Central memory CD4-positive, alpha-beta T cell (primary cell): ENCODE measurements at regions not wholly inside any gene's neighbourhood (a gene's known extent, or its start where the extent isn't known, plus 50 kb on each side); places are given as distances from the start of the nearest gene placed in this dataset.
A peak's percentile ranks its signal among the peaks of the same experiment; 100 is the strongest.

Experiments
- DNase-seq: peaks from one replicate; pipeline ENCODE4 v3.0.0; 2022

DNA sequence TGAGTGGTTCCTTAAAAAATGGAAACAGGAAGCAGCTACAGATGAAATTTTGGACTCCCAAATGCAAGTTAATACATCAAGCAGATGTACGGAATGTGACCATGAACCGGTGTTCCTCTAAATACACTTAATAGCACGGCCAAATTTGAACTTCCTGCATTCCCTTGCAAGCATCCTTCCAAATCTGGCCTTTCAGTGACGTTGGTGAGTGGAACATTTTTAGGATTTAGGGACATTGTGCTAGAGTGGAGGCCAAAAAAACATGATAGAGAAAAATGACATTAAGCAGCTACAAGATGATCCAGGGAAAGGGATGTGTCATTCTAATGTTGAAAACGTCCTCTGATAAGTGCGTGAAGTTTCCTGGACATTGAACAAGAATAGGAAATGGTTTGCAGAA, 62.1 kb downstream of the CTAGE1 start:
- no peak for DNase-seq

DNA sequence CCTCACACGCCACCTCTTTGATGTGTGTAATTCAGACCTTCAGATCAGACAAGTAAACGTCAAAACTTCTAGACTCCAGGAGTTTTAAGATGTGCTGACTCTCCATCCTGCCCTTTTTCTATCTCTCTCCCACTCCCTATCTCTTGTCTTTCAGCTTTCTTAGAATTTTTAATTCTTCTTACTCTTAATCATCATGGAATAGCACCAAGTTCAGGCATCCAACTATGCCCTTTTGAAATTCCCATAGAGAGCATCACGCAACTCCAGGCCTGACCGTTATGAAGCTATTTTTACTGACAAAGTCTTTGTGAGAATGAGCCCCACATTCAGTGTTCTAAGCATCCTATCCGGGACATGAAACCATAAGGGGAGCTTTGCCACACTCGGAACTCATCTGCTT, 62.6 kb downstream of the CTAGE1 start:
- DNase-seq: no peak

DNA sequence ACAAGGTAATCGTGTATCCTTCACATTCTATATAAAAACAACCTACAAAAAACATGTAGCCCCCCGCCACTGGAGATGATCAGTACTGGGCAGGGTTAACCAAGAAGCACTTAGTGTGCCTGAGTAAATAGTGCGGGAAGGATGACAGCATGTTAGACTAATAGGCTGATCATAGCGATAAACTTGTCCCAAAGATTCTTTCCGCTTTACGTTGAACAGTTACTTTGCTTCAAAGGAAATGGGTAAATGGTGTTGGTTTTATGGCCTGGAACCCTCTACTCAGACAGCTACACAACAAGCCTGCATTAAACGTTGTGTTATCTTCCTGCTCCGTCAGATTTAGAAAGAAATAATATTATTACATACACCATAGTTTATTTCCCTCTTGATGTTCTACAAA, 67.7 kb downstream of the CTAGE1 start:
- no peak for DNase-seq

DNA sequence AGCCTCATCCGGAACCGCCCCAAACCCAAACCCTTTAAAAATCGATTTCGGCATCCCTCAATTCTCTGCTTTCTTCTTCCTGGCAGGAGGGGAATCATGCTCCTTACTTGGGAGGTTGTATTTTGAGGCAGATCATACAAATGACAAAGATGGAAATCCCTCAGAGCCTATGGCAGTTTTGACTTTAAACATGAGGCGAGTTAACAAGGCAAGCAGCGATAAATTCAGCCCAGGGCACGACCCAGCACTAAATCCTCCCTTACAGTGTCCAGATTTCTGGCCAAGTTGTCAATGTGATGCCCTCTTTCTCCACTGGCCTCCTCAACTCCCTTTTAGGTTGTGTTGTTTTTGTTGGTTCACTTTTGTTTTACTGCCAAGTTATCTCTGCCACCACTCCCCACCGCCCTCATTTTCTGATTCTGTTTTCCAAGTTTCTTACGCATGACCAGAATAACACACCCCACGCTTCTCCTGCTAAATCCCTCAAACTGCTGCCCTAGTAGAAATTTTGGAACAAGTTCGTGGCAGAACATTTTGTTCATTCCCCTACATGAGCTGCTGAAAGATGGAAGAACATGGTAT, 68.3 kb downstream of the CTAGE1 start:
- no peak for DNase-seq

DNA sequence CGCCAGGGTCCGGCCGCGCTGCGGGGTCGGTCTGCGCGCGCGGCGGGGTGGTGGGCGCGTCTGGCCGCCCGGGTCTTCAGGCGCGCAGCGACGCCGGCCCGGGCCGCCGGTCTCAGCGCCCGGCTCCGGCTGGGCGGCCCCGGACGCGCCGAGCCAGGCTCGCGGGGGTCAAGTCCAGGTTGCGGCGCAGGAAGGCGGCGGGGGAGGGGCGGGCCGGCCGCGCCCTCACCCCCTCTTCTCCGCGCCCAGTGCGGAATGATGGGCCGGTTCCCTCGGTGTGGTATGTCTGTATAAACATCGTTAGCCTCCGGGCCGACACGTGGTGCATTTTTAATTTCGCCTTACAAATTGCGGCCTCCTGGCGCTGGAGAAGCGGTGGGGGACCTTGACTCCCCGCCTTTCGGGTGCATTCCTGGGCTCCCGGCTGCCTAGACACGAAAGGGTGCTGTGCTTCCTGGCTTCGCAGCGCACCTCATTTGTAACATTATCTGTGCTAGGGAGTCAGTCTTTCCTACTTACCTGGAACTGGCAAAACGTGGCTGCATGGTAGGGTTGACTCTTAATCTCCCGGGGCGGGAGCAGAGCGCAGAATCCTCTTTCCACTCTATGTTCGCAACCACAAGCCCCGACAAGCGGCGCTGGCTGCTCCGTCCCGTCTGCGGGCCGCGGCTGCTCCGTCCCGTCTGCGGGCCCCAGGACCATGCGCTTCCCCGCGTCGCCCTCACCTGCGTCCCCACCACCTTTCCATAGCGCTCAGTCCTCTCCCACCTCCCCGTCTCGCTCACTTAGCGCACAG, 69.0 kb downstream of the CTAGE1 start:
- no peak for DNase-seq

DNA sequence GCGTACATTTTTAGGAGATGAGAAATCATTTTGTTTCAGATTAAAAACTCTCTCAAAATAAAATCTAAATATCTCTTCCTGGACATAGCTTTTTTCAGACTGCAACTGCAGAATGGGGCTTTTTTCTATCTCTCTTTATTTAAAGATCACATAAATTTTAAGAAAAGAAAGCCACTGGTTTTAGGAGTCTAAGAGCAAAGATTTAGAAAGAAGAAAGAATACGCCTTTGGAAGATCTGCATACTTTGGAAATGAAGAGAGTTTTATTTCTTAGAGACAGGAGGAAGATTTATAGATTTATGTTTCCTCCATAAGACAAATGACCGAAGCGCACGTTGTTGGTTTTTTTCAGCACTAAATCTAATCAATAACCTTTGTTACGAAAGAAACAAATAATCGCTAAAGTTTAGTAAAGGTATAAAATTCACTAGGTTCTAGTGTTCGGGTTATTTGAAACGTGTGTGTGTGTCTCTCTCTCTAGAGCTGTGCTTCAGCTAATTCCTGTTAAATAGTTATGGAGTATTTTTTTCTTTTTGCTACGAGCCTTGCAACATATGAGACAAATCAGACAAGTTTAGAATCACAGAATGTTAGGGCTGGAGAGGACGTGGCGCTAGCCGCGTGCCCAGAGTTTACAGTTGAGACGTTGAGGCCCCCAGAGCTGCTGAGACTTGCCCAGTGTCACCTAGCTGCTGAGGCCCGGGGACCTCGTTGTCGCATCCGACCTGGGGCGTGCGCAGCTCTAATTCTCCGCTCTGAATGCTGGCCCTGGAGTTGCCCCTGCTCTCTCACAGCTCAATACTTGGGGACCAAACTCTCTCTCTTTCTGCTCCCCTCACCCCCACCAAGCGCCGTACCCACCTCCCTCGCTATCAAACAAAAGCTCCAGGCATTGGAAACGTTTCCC, 69.9 kb downstream of the CTAGE1 start:
- DNase-seq: no peak

DNA sequence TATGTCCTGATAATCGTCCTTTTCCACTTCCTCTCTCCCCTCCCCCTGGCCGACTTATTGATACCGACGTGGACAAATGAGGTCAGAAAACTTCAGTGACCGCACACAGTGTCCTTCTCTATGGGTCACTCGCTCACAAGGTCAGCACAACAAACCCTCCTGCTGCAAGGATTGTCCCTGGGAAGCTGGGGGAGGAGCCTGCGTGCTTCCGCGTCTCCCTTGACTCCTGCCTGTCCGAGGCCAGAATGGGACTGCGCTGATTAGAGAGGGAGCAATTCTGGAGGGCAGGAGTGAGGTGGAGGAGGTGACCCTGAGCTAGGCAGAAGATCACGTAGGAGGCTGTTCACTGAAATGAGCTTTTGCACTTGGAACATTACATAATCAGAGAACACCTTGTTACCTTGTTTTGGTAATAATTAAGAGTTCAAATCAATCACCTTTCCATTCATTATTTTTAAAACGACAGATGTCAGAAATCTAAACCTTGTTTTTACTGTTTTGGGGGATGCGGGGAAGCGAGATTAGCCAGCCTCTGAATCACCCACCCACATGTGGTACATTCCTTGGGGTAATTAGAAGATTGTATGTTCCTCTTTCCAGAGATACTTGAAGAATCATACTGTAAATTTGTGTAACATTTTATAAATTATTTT, 70.6 kb downstream of the CTAGE1 start:
- no peak for DNase-seq

DNA sequence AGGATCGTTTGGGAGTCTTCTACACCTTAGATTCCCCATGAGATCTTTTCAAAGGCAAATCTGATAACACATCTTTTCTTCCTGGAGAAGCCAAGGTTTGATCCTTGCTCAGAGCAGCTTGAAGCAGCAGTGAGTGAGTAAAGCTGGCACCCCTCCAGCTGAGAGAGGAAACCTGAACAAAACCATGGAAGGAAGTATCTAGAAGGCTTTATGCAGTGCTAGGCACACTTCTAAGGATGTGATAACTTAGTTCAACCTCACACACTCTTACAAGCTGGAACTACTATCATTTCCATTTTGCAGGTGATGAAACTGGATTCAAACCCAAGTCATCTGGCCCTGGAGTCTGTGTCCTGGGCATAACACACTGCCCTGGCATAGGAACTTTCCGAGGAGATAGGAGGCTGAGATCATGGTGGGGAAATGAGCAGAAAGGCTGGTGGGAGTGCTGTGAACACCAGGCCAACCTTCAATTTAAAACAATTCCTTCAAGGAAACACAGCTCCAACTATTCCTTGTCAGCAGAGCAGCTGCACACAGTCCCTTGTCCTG, 71.2 kb downstream of the CTAGE1 start:
- peak; percentile 26 for DNase-seq

DNA sequence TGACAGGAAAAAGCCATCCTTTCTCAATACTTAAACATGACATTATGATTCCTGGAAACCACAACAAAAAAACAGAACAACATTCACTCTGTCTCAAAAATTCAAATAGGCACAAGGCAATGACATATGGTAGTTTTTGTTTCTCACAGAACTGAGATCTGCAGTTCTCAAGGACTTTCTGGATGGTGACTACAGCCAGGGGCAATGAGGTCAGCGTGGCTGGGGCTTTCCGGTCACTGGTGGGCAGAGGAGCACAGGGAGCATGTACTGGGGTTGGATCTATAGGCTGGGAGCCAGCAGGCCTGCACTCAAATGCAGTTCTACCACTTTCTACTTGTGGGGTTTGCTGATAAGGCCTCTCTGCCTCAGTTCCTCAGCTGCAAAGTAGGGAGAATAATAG, 72.0 kb downstream of the CTAGE1 start:
- no peak for DNase-seq

DNA sequence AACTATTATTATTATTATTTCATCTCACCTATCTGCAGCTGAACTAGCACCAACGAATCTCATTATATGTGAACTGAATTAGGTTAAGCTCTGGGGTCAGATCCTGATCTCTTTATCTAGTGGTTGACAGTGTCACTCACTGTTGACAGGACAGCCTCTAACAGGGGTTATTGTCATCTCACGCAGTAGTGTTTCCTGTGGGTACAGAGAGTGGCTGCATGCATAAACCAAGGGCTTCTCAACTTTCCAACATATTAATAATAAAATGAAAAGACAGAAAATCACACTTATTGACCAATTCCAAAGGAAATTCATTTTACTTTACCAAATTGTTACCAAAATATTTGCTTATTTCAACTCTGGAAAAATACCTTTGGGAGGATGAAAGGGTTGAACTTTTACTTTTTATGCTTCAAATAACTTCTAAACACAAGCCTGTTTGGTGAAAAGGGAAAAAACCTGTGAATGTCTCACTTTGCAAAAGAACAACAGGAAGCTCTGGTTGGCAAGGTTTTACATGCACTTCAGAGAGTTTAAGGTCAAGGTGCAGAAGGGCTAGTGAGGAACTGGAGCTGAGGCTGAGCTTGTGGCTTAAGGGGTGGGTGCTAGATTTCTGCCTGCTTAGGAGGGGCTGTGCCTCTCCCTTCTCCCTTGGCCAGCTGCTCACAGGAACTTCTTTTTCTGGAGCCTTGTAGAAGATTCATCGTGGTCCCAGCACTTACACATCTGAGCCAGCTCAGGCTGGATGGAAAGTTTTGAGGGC, 72.6 kb downstream of the CTAGE1 start:
- DNase-seq: peak; percentile 26

DNA sequence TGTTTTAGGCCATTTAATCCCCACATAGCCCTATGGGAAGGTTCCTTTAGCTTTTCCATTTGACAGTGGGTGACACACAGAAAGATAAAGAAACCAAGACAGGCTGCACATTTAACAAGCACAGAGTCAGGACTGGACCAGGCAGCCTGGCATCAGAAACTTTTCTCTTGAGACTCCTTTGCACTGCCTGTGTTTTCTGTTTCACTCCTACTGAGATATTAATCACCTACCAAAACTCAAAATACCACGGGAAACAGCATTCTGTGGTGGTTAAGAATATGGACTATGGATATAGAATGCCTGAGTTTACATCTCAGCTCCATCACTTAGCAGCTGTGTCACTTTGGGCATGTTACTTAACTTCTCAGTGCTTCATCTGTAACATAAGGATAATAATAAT, 73.3 kb downstream of the CTAGE1 start:
- DNase-seq: no peak

DNA sequence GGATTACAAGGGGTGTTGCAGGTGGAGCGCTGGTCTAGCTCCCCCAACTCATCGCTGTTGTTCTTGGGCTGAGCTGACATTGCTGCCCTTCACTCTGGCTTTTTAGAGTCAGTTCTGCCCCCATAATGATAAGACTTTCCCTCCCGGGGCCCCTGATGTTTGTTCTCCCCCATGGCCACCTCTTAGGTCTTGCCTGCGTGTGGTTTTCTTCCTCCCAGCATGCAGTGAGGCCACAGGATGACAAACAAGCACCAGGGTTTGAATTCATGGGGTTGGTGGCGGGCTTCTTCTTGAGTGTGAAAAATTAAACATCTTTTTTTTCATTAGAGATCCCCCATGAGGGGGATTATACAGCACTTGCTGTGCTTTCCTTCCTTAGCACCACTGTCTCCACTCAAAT, 74.1 kb downstream of the CTAGE1 start:
- no peak for DNase-seq

DNA sequence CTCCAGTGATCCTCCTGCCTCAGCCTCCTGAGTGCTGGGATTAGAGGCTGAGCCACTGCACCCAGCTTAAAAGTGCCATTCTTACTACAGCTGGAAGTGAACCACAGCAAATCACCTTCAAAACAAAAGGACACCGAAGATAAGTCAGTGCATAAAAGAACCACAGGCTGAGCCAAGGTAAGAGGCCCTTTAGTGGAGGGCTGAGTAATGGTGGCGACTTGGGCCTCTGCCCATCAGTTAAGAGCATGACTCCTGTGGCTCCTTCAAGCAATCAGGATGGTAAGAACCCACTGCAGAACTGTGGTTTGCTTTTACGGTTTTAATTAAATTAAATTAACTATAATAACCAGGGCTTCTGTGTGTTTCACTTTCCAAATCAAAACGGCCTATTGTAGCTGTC, 75.1 kb downstream of the CTAGE1 start:
- peak; percentile 25 for DNase-seq

DNA sequence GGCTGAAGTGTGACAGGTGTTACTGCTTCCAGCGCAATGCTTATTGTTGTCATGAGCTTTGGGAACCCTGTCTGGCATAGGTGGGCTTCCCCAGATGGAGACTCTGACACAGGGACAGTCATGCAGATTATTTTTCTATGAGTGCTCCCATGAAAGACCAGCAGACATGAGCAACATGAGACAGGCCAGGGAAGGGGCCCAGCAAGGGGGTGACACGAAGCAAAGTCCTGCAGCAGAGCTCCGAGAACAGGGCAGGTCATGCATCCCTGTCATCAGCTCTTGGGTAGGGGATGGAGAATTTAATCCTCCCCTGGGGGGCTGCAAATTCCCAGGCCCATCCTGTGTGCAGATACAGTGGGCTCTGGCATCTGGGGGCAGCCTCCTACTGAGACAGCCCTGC, 77.4 kb downstream of the CTAGE1 start:
- DNase-seq: no peak

DNA sequence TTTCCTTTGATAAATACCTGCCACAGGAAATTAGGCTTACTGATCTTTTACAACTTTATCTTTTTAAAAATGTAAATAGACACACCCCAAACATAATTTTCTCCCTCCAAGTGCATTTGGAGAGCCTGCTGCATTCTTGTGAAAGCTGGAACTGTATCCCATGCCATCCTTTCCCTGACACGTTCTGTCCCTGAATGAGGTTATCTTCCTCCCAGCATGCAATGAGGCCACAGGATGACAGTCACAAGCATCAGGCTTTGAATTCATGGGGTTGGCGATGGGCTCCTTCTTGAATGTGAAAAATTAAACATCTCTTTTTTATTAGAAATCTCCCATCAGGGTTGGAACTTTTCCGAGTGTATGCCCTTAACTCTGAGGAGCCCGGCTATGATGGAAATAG, 77.8 kb downstream of the CTAGE1 start:
- no peak for DNase-seq

DNA sequence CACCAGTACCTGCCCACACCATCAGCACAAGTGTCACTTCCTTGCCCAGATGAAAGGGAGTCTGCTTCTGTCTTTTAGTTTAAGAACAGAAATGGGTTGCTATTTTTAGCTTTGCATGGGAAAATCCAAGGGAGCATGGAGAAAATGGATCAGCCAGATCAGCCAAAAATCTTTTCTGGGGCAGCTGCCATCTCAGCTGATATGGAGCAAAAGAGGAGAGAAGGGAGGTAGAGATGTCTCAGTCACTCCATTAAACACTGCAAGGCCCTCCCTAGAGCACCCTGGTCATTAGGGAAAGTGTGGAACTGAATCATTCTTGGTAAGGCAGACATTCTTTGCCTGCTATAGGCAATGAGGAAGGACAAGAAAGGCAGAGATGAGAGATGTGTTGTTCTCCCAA, 79.9 kb downstream of the CTAGE1 start:
- DNase-seq: no peak

DNA sequence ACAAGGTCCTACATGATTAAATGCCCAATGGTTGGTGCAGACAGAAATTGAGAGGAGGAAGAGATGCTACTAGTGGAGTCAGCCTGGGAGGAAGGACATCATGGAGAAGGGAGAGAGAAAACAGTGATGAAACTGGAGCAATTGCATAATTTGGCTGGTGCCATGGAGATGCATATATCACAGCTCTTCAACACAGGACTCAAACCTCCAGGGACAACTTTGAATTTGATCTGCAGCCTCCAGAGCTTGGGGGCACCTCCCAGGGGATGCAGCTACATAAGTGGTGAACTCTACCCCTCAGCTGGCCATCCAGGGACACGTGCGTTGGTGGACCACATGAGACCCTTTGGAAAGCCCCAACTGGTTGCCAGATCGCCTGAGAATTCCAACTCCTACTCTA, 80.4 kb downstream of the CTAGE1 start:
- no peak for DNase-seq

DNA sequence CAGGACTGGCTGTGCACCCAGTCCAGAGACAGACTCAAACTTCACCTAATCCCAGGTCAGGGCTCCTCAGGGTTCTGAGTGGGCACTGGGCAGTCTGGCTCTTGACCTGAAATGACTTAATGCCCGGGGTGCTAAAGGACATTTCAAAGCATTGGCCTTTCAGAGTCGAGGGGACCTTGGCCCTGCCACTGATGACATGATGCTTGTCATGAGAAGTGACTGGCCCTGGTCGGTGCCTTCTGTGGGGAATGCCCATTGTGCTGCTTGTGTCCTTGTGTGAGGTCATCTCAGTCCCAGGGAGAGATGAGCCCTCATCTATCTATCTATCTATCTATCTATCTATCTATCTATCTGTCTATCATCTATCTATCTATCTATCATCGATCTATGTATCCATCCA, 81.3 kb downstream of the CTAGE1 start:
- DNase-seq: no peak

DNA sequence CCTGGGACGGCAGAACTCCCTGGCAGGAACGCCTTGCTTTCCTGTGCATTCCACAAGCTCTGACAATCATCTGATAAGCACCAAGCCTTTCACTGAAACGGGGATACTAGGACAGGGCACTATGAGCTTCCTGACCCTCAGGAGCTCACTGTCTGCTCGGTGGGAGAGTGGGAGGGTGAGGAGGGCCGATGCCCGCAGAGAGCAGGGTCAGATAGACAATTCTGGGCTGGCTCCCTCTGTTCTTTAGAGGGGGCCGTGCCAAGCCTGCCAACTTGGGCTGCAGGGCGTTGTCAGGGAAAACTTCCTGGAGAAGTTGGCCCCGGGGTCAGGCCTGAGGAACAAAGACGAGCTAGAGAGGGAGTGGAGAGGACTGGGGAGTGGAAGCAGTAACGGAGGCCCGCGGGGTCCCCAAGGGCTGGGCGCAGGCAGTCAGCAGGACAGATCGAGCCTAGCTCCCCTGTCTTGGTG, 82.0 kb downstream of the CTAGE1 start:
- DNase-seq: no peak

DNA sequence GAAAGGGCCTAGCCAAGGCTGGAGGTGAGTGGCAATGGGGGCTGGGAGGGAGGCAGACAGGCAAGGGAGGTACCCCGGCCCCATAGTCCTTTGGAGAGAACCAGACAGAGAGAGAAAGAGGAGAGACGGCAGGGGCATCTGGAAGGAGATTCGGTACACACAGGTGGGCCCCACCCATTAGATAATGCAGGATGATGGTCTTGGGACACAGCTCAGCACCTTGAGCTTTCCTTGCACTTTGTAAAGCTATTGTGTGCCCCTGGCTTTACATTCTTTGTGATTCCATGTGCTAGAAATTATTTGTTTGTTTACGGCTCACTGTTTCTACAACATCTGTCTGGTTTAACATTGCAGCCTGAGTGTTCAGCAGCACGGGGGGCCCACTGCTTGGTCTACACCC, 83.1 kb downstream of the CTAGE1 start:
- DNase-seq: no peak

DNA sequence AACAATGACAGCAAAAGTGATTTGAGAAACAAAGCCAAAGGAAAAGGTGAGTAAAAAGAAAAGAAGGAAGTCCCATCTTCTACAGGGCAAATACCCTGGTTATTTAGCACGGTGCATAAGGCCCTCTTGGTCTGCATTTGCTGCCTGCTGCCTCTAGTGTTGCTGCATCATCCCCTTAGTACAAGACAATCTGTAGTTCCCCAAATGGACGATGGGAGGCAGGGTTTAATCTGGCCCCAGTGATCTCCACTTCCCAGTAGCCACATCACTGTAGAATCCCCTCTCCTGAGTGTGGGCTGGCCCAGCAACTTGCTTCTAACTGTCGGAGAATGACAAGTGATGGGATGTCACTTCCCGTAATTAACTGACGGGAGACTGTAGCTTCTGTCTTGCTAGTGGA, 85.1 kb downstream of the CTAGE1 start:
- DNase-seq: no peak

DNA sequence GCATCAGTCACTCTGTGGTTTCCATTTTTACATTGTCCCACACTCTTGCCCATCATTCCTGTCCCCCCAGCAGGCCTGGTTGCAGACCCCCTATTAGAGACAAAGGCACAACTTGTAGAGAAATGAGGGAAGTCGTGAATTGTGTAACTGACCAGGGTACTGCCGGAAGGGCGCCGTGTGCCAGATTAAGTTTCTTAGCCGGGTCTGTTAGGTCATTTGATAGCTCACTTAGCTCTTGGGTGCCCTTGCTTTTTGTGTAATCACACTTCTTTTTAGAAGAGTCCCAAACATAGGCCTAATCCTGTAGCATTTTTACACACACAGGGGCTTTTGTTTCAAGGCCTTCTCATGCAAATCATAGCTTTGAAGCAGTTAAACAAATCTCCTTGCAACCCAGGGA, 87.2 kb downstream of the CTAGE1 start:
- no peak for DNase-seq
